PC-9 (cell line): ENCODE measurements at regions not wholly inside any gene's neighbourhood (a gene's known extent, or its start where the extent isn't known, plus 50 kb on each side); places are given as distances from the start of the nearest gene placed in this dataset.

ENCODE experiments used
- EZH2 ChIP-seq: fragments of 200-600 bp; sonication (generic); IDR thresholded peaks from 2 replicates; pipeline ENCODE4 v1.8.0; 2017; ENCODE audit warnings: antibody characterized with exemption, low read depth
- TF ChIP-seq, protein P1 (sequence below): fragments of 200-600 bp; sonication (generic); conservative IDR thresholded peaks from 2 replicates; pipeline ENCODE4 v1.6.1; 2017; ENCODE audit warnings: mixed run types, antibody characterized with exemption, mild to moderate bottlenecking, moderate library complexity

GRCh38 chrX:30981968-30982367 is 89.9 kb downstream of the FTHL17 start:
- TF ChIP-seq, protein P1, sequence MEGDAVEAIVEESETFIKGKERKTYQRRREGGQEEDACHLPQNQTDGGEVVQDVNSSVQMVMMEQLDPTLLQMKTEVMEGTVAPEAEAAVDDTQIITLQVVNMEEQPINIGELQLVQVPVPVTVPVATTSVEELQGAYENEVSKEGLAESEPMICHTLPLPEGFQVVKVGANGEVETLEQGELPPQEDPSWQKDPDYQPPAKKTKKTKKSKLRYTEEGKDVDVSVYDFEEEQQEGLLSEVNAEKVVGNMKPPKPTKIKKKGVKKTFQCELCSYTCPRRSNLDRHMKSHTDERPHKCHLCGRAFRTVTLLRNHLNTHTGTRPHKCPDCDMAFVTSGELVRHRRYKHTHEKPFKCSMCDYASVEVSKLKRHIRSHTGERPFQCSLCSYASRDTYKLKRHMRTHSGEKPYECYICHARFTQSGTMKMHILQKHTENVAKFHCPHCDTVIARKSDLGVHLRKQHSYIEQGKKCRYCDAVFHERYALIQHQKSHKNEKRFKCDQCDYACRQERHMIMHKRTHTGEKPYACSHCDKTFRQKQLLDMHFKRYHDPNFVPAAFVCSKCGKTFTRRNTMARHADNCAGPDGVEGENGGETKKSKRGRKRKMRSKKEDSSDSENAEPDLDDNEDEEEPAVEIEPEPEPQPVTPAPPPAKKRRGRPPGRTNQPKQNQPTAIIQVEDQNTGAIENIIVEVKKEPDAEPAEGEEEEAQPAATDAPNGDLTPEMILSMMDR, result no peak
- no peak for TF ChIP-seq EZH2
